OCI-LY1 (cell line): ENCODE measurements at regions not wholly inside any gene's neighbourhood (a gene's known extent, or its start where the extent isn't known, plus 50 kb on each side); places are given as distances from the start of the nearest gene placed in this dataset.
"Not testable (repeated sequence)": the region's sequence is repeated elsewhere in the genome, so short reads cannot be mapped to it uniquely, and the experiment has no call there.

ENCODE experiments used
- H2AFZ ChIP-seq: fragments of 200-600 bp; sonication (generic), shearing (Covaris generic); 2 replicates; pipeline ENCODE4 v1.6.0; 2014; ENCODE audit warnings: antibody characterized with exemption, mild to moderate bottlenecking, low read length
- H3F3A ChIP-seq: fragments of 200-600 bp; sonication (generic), shearing (Covaris generic); 2 replicates; pipeline ENCODE4 v1.6.0; 2014; ENCODE audit warnings: mild to moderate bottlenecking, antibody characterized with exemption, low read length, moderate library complexity; ENCODE audit not compliant: insufficient read depth
- H3K27ac ChIP-seq: fragments of 200-600 bp; sonication (generic); 2 replicates; pipeline ENCODE4 v1.5.1; 2014; ENCODE audit warnings: low read length, mixed run types, mild to moderate bottlenecking, low read depth; ENCODE audit not compliant: poor library complexity, severe bottlenecking
- H3K27me3 ChIP-seq: fragments of 200-600 bp; sonication (generic); 2 replicates; pipeline ENCODE4 v1.6.0; 2014; ENCODE audit warnings: antibody characterized with exemption, mild to moderate bottlenecking, low read length, moderate library complexity; ENCODE audit not compliant: insufficient read depth
- H3K36me3 ChIP-seq: fragments of 200-600 bp; sonication (generic); 2 replicates; pipeline ENCODE4 v1.6.1; 2014; ENCODE audit warnings: mild to moderate bottlenecking, antibody characterized with exemption, low read length, moderate library complexity, mixed read lengths; ENCODE audit not compliant: insufficient read depth
- H3K4me1 ChIP-seq: fragments of 200-600 bp; sonication (generic); 2 replicates; pipeline ENCODE4 v1.5.1; 2014; ENCODE audit warnings: mild to moderate bottlenecking, low read length, moderate library complexity; ENCODE audit not compliant: insufficient read depth, severe bottlenecking
- H3K4me2 ChIP-seq: fragments of 200-600 bp; sonication (generic), shearing (Covaris generic); 2 replicates; pipeline ENCODE4 v1.6.1; 2014; ENCODE audit warnings: low read length
- H3K4me3 ChIP-seq: fragments of 200-600 bp; sonication (generic); 2 replicates; pipeline ENCODE4 v1.5.1; 2014; ENCODE audit warnings: low read length, low read depth, mild to moderate bottlenecking, mixed read lengths; ENCODE audit not compliant: poor library complexity, severe bottlenecking
- H3K79me2 ChIP-seq: fragments of 200-600 bp; shearing (Covaris generic); 2 replicates; pipeline ENCODE4 v1.6.1; 2016; ENCODE audit warnings: mixed run types, low read length, mixed read lengths; ENCODE audit not compliant: insufficient read depth
- H3K9ac ChIP-seq: fragments of 200-600 bp; sonication (generic), shearing (Covaris generic); 2 replicates; pipeline ENCODE4 v1.6.1; 2014; ENCODE audit warnings: mild to moderate bottlenecking, low read length, mixed read lengths
- H3K9me2 ChIP-seq: fragments of 200-600 bp; sonication (generic), shearing (Covaris generic); 2 replicates; pipeline ENCODE4 v1.6.1; 2014; ENCODE audit warnings: low read depth, mild to moderate bottlenecking, low read length, mixed read lengths
- H3K9me3 ChIP-seq: fragments of 200-600 bp; shearing (Covaris generic); 2 replicates; pipeline ENCODE4 v1.6.1; 2014; ENCODE audit warnings: low read length, mixed read lengths
- H4K20me1 ChIP-seq: fragments of 200-600 bp; sonication (generic), shearing (Covaris generic); 2 replicates; pipeline ENCODE4 v1.6.0; 2016; ENCODE audit warnings: mild to moderate bottlenecking, low read length; ENCODE audit not compliant: insufficient read depth
- CTCF ChIP-seq: fragments of 200-600 bp; sonication (generic), shearing (Covaris generic); IDR thresholded peaks from 2 replicates; pipeline ENCODE4 v1.5.1; 2017; ENCODE audit warnings: mild to moderate bottlenecking, antibody characterized with exemption, low read length, moderate library complexity, mixed read lengths
- EZH2 ChIP-seq: fragments of 200-600 bp; sonication (generic), shearing (Covaris generic); IDR thresholded peaks from 2 replicates; pipeline ENCODE4 v1.8.0; 2017; ENCODE audit warnings: borderline replicate concordance, mixed run types, mild to moderate bottlenecking, antibody characterized with exemption, low read length, moderate library complexity, mixed read lengths

- no peak overlapping the region for H3K27ac ChIP-seq
- TF ChIP-seq EZH2 (no peak), CTCF (no peak)
- no peak overlapping the region for H3K9ac ChIP-seq
- H3F3A ChIP-seq, result no peaks in the 10 kb centered on the region
- no peaks in the 10 kb centered on the region for H4K20me1 ChIP-seq
- no peaks in the 10 kb centered on the region for H3K9me3 ChIP-seq
- no peaks in the 10 kb centered on the region for H3K79me2 ChIP-seq
- no peaks in the 10 kb centered on the region for H3K36me3 ChIP-seq
- H3K4me1 ChIP-seq, result no peaks in the 10 kb centered on the region
- H2AFZ ChIP-seq, result no peak overlapping the region
- no peak overlapping the region for H3K4me3 ChIP-seq
- H3K9me2 ChIP-seq, result no peaks in the 10 kb centered on the region
- H3K27me3 ChIP-seq, result no peaks in the 10 kb centered on the region
- H3K4me2 ChIP-seq, result no peak overlapping the region
These were observed 146.4 kb upstream of the MAP2 start for GRCh38 chr2:209277444-209277843.

DNA sequence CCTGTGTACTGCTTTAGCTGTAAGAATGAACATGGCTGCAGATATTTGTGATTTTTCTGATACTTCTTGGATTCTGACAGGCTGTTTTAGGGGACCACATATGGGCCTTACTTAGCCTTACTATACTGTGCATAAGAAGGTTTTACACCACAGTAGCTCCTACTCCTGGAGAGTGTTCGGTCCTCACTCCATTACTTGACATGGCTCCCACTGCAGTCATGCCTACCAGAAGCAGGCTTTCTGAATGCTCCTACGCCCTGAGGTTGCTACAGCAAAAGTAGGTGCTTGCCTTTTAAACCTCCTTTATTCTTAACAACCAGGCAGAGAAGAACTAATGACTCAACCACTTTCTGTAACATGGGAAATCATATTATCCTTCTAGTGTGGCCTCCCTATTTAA lies 125.2 kb upstream of the MAP2 start:
- Histone ChIP-seq H4K20me1 (no peaks in the 10 kb centered on the region), H3F3A (no peaks in the 10 kb centered on the region), H3K27me3 (no peaks in the 10 kb centered on the region), H3K9me2 (no peaks in the 10 kb centered on the region), H3K79me2 (no peaks in the 10 kb centered on the region), H3K9me3 (no peaks in the 10 kb centered on the region), H3K4me3 (no peak overlapping the region), H2AFZ (no peak overlapping the region), H3K4me1 (no peaks in the 10 kb centered on the region), H3K4me2 (no peak overlapping the region), H3K9ac (no peak overlapping the region), H3K36me3 (no peaks in the 10 kb centered on the region), H3K27ac (no peak overlapping the region)
- TF ChIP-seq EZH2 (no peak), CTCF (no peak)

DNA sequence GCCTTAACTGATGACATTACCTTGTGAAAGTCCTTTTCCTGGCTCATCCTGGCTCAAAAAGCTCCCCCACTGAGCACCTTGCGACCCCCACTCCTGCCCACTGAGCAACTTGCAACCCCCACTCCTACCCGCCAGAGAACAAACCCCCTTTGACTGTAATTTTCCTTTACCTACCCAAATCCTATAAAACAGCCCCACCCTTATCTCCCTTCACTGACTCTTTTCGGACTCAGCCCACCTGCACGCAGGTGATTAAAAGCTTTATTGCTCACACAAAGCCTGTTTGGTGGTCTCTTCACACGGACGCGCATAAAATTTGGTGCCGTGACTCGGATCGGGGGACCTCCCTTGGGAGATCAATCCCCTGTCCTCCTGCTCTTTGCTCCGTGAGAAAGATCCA lies 124.4 kb upstream of the MAP2 start:
- H4K20me1 ChIP-seq, H3K9me3 ChIP-seq, H2AFZ ChIP-seq, H3K79me2 ChIP-seq, H3K27ac ChIP-seq, H3K27me3 ChIP-seq, H3K9me2 ChIP-seq, H3K4me1 ChIP-seq, H3F3A ChIP-seq, H3K4me3 ChIP-seq, H3K4me2 ChIP-seq, H3K36me3 ChIP-seq, H3K9ac ChIP-seq: not testable (repeated sequence)

- not testable (repeated sequence) for H3K4me1 ChIP-seq
These were observed 123.1 kb upstream of the MAP2 start for GRCh38 chr2:209300766-209301165.

More at GRCh38 chr2:209300766-209301165, 123.1 kb upstream of the MAP2 start:
- H3F3A ChIP-seq, H3K4me3 ChIP-seq, H3K79me2 ChIP-seq, H3K9me2 ChIP-seq, H3K9ac ChIP-seq, H3K36me3 ChIP-seq, H3K4me2 ChIP-seq, H3K27me3 ChIP-seq, H4K20me1 ChIP-seq, H3K27ac ChIP-seq, H2AFZ ChIP-seq, H3K9me3 ChIP-seq: not testable (repeated sequence)
